Fibroblast of mammary gland (primary cell): ENCODE measurements at regions not wholly inside any gene's neighbourhood (a gene's known extent, or its start where the extent isn't known, plus 50 kb on each side); places are given as distances from the start of the nearest gene placed in this dataset.

ENCODE experiments used
- DNase-seq: peaks from one replicate; pipeline ENCODE4 v3.0.0-alpha.2; 2010; ENCODE audit warnings: low read depth
- H3K4me3 ChIP-seq: 2 replicates; pipeline ENCODE4 v1.5.1; 2011; ENCODE audit warnings: low read depth, mild to moderate bottlenecking, low read length, moderate library complexity; ENCODE audit not compliant: control insufficient read depth
- CTCF ChIP-seq: conservative IDR thresholded peaks from 2 replicates; pipeline ENCODE4 v1.5.1; 2011; ENCODE audit warnings: low read depth, low read length, inconsistent platforms; ENCODE audit not compliant: control insufficient read depth, insufficient read depth

GRCh38 chr2:234715671-234716250 is 218.9 kb upstream of the ARL4C start:
- no peak for DNase-seq
- no peak overlapping the region for H3K4me3 ChIP-seq
- TF ChIP-seq CTCF = no peak

GRCh38 chr2:234714711-234715110 is 217.8 kb upstream of the ARL4C start:
- H3K4me3 ChIP-seq = no peak overlapping the region
- no peak for DNase-seq
- TF ChIP-seq CTCF = no peak

- DNase-seq = peak; percentile 30
- no peak overlapping the region for H3K4me3 ChIP-seq
- TF ChIP-seq CTCF = no peak
Observed at GRCh38 chr2:234712421-234712935, 215.6 kb upstream of the ARL4C start.

GRCh38 chr2:234711308-234711707 is 214.4 kb upstream of the ARL4C start:
- no peak overlapping the region for H3K4me3 ChIP-seq
- no peak for DNase-seq
- TF ChIP-seq CTCF = no peak

- no peak for TF ChIP-seq CTCF
- H3K4me3 ChIP-seq = no peak overlapping the region
- DNase-seq = no peak
Observed at GRCh38 chr2:234710587-234710986, 213.7 kb upstream of the ARL4C start.

- no peak for TF ChIP-seq CTCF
- H3K4me3 ChIP-seq = no peak overlapping the region
- DNase-seq = no peak
Observed at GRCh38 chr2:234710066-234710465, 213.2 kb upstream of the ARL4C start.

GRCh38 chr2:234708717-234709116 is 211.8 kb upstream of the ARL4C start:
- H3K4me3 ChIP-seq = no peak overlapping the region
- no peak for DNase-seq
- TF ChIP-seq CTCF = no peak
